ENCODE measurements at regions not wholly inside any gene's neighbourhood (a gene's known extent, or its start where the extent isn't known, plus 50 kb on each side); places are given as distances from the start of the nearest gene placed in this dataset.

GRCh38 chr12:59911516-59911915 is 315.7 kb downstream of the SLC16A7 start:
- no peak for DNase-seq (ENCODE audit: low spot score)
- TF ChIP-seq, protein P1, sequence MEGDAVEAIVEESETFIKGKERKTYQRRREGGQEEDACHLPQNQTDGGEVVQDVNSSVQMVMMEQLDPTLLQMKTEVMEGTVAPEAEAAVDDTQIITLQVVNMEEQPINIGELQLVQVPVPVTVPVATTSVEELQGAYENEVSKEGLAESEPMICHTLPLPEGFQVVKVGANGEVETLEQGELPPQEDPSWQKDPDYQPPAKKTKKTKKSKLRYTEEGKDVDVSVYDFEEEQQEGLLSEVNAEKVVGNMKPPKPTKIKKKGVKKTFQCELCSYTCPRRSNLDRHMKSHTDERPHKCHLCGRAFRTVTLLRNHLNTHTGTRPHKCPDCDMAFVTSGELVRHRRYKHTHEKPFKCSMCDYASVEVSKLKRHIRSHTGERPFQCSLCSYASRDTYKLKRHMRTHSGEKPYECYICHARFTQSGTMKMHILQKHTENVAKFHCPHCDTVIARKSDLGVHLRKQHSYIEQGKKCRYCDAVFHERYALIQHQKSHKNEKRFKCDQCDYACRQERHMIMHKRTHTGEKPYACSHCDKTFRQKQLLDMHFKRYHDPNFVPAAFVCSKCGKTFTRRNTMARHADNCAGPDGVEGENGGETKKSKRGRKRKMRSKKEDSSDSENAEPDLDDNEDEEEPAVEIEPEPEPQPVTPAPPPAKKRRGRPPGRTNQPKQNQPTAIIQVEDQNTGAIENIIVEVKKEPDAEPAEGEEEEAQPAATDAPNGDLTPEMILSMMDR (IDR thresholded peaks at IDR 0.05; ENCODE audit: extremely low read depth, insufficient read depth, missing control alignments): no peak
- in situ Hi-C loops (cut with MboI; ENCODE audit: low pct_unique_long_range_greater_than_20kb, low sequenced_read_pairs, unreplicated experiment): no loop called here

GRCh38 chr12:59916988-59917387 is 321.2 kb downstream of the SLC16A7 start:
- in situ Hi-C loops (cut with MboI; ENCODE audit: low pct_unique_long_range_greater_than_20kb, low sequenced_read_pairs, unreplicated experiment): no loop called here
- no peak for DNase-seq (ENCODE audit: low spot score)
- TF ChIP-seq, protein P1 (IDR thresholded peaks at IDR 0.05; ENCODE audit: extremely low read depth, insufficient read depth, missing control alignments): no peak

DNA sequence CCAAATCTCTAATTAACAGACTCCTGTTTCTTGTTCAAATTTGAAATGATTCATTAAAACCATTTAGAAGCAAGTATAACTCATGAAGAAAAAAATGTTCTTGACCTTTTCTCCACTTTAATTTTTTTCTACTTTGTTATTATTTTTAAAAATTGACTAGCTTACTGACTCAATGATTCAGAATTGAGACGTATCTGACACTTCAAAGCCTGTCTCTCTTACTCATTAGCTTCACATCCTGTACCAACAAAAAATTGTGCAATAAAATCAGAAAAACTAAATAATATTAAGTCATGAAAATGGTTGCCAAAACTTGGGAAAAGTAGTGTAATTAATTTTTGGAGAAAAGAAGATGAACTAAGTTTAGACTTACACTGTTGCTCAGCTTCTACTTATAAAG is 331.2 kb downstream of the SLC16A7 start:
- in situ Hi-C loops (cut with MboI; ENCODE audit: low pct_unique_long_range_greater_than_20kb, low sequenced_read_pairs, unreplicated experiment): no loop called here
- DNase-seq (ENCODE audit: low spot score): no peak
- TF ChIP-seq, protein P1 (IDR thresholded peaks at IDR 0.05; ENCODE audit: extremely low read depth, insufficient read depth, missing control alignments): no peak

DNA sequence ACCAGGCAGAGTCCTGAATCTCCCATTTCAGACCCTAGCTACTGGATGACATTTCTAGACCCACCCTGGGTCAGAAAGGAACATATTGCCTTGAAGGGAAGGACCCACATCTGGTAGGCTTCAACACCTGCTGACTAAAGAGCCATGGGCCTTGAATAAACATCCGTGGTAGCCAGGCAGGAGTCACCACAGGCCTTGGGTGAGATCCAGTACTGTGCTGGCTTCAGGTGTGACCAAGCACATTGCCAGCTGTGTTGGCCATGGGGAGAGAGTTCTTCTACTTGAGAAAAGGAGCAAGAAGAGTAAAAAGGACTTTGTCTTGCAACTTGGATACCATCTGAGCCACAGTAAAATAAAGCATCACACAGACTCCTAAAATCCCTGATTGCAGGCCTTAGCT is 332.6 kb downstream of the SLC16A7 start:
- no peak for DNase-seq (ENCODE audit: low spot score)
- in situ Hi-C loops (cut with MboI; ENCODE audit: low pct_unique_long_range_greater_than_20kb, low sequenced_read_pairs, unreplicated experiment): no loop called here
- TF ChIP-seq, protein P1 (IDR thresholded peaks at IDR 0.05; ENCODE audit: extremely low read depth, insufficient read depth, missing control alignments): no peak

DNA sequence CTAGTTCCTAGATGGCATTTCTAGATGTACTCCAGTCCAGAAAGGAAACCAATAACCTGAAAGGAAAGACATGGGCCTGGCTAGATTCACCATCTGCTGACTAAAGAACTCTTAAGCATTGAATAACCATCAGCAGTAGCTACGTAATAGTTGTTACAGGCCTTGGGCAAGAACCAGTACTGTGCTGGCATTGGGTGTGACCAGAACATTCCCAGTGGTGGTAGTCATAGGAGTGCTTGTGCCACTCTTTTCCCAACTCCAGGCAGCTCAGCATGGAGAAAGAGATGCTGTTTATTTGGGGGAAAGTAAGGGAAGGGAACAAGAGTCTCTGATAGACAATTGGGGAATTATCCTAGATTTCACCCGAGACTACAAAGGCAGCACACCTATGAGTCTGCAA is 333.3 kb downstream of the SLC16A7 start:
- in situ Hi-C loops (cut with MboI; ENCODE audit: low pct_unique_long_range_greater_than_20kb, low sequenced_read_pairs, unreplicated experiment): no loop called here
- DNase-seq (ENCODE audit: low spot score): no peak
- TF ChIP-seq, protein P1 (IDR thresholded peaks at IDR 0.05; ENCODE audit: extremely low read depth, insufficient read depth, missing control alignments): no peak

GRCh38 chr12:59934486-59934885 is 338.7 kb downstream of the SLC16A7 start:
- in situ Hi-C loops (cut with MboI; ENCODE audit: low pct_unique_long_range_greater_than_20kb, low sequenced_read_pairs, unreplicated experiment): no loop called here
- no peak for DNase-seq (ENCODE audit: low spot score)

More at GRCh38 chr12:59934486-59934885, 338.7 kb downstream of the SLC16A7 start:
- TF ChIP-seq, protein P1 (IDR thresholded peaks at IDR 0.05; ENCODE audit: extremely low read depth, insufficient read depth, missing control alignments): no peak
